DND-41 (cell line): ENCODE measurements at regions not wholly inside any gene's neighbourhood (a gene's known extent, or its start where the extent isn't known, plus 50 kb on each side); places are given as distances from the start of the nearest gene placed in this dataset.

Source experiments
- ATAC-seq: fragments of 200-7000 bp; cut with Tn5 transposase; 3 replicates; pipeline ENCODE4 v1.9.1; 2021; ENCODE audit warnings: low read depth; ENCODE audit not compliant: insufficient read depth
- DNase-seq: peaks from one replicate; pipeline ENCODE4 v3.0.0-alpha.2; 2020
- H2AFZ ChIP-seq: 2 replicates; pipeline ENCODE4 v1.6.0; 2012; ENCODE audit warnings: low read depth, low read length
- H3K27ac ChIP-seq: 2 replicates; pipeline ENCODE4 v1.5.1; 2012; ENCODE audit warnings: low read length, inconsistent platforms
- H3K27me3 ChIP-seq: fragments of 200-600 bp; sonication (generic); 2 replicates; pipeline ENCODE4 v1.6.0; 2012; ENCODE audit warnings: low read length, mild to moderate bottlenecking, inconsistent platforms; ENCODE audit not compliant: insufficient read depth, poor library complexity
- H3K36me3 ChIP-seq: 2 replicates; pipeline ENCODE4 v1.5.1; 2012; ENCODE audit warnings: low read length, inconsistent platforms; ENCODE audit not compliant: insufficient read depth
- H3K4me1 ChIP-seq: 2 replicates; pipeline ENCODE4 v1.5.1; 2012; ENCODE audit warnings: mild to moderate bottlenecking, low read length; ENCODE audit not compliant: insufficient read depth
- H3K4me2 ChIP-seq: 2 replicates; pipeline ENCODE4 v1.6.0; 2012; ENCODE audit warnings: mild to moderate bottlenecking, moderate library complexity, low read length, inconsistent platforms; ENCODE audit not compliant: insufficient read depth
- H3K4me3 ChIP-seq, 2 experiments: fragments of 200-600 bp in 1 of 2; shearing (Covaris generic) in 1 of 2; 2 replicates each; pipeline ENCODE4 v1.5.1; 2012 to 2016; ENCODE audit warnings: inconsistent platforms in 2 of 2, low read length in 2 of 2, mild to moderate bottlenecking in 2 of 2, low read depth in 1 of 2, moderate library complexity in 1 of 2
- H3K79me2 ChIP-seq: 2 replicates; pipeline ENCODE4 v1.6.0; 2012; ENCODE audit warnings: low read length, inconsistent platforms; ENCODE audit not compliant: insufficient read depth
- H3K9ac ChIP-seq: 2 replicates; pipeline ENCODE4 v1.6.0; 2012; ENCODE audit warnings: low read depth, mild to moderate bottlenecking, inconsistent platforms, low read length, moderate library complexity
- H3K9me3 ChIP-seq: 2 replicates; pipeline ENCODE4 v1.5.1; 2012; ENCODE audit warnings: low read length, moderate library complexity, mild to moderate bottlenecking, inconsistent platforms; ENCODE audit not compliant: insufficient read depth, severe bottlenecking
- H4K20me1 ChIP-seq: 2 replicates; pipeline ENCODE4 v1.6.0; 2012; ENCODE audit warnings: low read length; ENCODE audit not compliant: insufficient read depth
- CTCF ChIP-seq: IDR thresholded peaks from 2 replicates; pipeline ENCODE4 v1.5.1; 2012; ENCODE audit warnings: borderline replicate concordance, low read length, moderate library complexity, mild to moderate bottlenecking; ENCODE audit not compliant: poor library complexity, severe bottlenecking; ENCODE audit errors: extremely low read depth
- EZH2 ChIP-seq: IDR thresholded peaks from 3 replicates; pipeline ENCODE4 v1.6.1; 2012; ENCODE audit warnings: borderline replicate concordance, low read depth, mild to moderate bottlenecking, moderate library complexity, low read length, inconsistent platforms; ENCODE audit not compliant: severe bottlenecking

GRCh38 chr1:68696221-68696620 is 199.3 kb upstream of the DEPDC1 start:
- Histone ChIP-seq H3K4me2 (no peak overlapping the region), H3K27ac (no peak overlapping the region), H4K20me1 (no peaks in the 10 kb centered on the region), H3K27me3 (no peaks in the 10 kb centered on the region), H3K4me1 (no peaks in the 10 kb centered on the region), H3K79me2 (no peaks in the 10 kb centered on the region), H3K36me3 (no peaks in the 10 kb centered on the region), H2AFZ (no peak overlapping the region), H3K9me3 (no peaks in the 10 kb centered on the region), H3K9ac (no peak overlapping the region), H3K4me3 (no peak overlapping the region)
- no peak for DNase-seq
- TF ChIP-seq EZH2 = no peak
- no peak for TF ChIP-seq CTCF
- ATAC-seq = no peak

- H3K9ac ChIP-seq = no peak overlapping the region
- no peak for DNase-seq
- H3K9me3 ChIP-seq = no peaks in the 10 kb centered on the region
- H3K27ac ChIP-seq = no peak overlapping the region
- TF ChIP-seq EZH2 (no peak), CTCF (no peak)
- H3K79me2 ChIP-seq = no peaks in the 10 kb centered on the region
- H3K36me3 ChIP-seq = no peaks in the 10 kb centered on the region
- H3K4me1 ChIP-seq = no peaks in the 10 kb centered on the region
- ATAC-seq = no peak
- H3K4me2 ChIP-seq = no peak overlapping the region
- H2AFZ ChIP-seq = no peak overlapping the region
- no peak overlapping the region for H3K4me3 ChIP-seq
- H3K27me3 ChIP-seq = no peaks in the 10 kb centered on the region
- H4K20me1 ChIP-seq = no peaks in the 10 kb centered on the region
Observed at GRCh38 chr1:68703921-68704354, 207.1 kb upstream of the DEPDC1 start.

- ATAC-seq (no peak), DNase-seq (no peak)
- Histone ChIP-seq H4K20me1 (no peaks in the 10 kb centered on the region), H3K79me2 (no peaks in the 10 kb centered on the region), H3K36me3 (no peaks in the 10 kb centered on the region), H3K27ac (no peak overlapping the region), H2AFZ (no peak overlapping the region), H3K27me3 (no peaks in the 10 kb centered on the region), H3K4me2 (no peak overlapping the region), H3K4me1 (no peaks in the 10 kb centered on the region), H3K9ac (no peak overlapping the region), H3K4me3 (no peak overlapping the region), H3K9me3 (no peaks in the 10 kb centered on the region)
- TF ChIP-seq EZH2 (no peak), CTCF (no peak)
Observed at GRCh38 chr1:68704800-68705443, 208.0 kb upstream of the DEPDC1 start.

- no peak overlapping the region for H3K27ac ChIP-seq
- H3K9me3 ChIP-seq = peaks cover 2% of the 10 kb centered on the region
- DNase-seq (no peak), ATAC-seq (no peak)
- no peaks in the 10 kb centered on the region for H3K4me1 ChIP-seq
- H3K9ac ChIP-seq = no peak overlapping the region
- H3K36me3 ChIP-seq = no peaks in the 10 kb centered on the region
- H3K4me3 ChIP-seq = no peak overlapping the region
- no peak overlapping the region for H2AFZ ChIP-seq
- no peaks in the 10 kb centered on the region for H3K27me3 ChIP-seq
- H3K79me2 ChIP-seq = no peaks in the 10 kb centered on the region
- H4K20me1 ChIP-seq = no peaks in the 10 kb centered on the region
- H3K4me2 ChIP-seq = no peak overlapping the region
- TF ChIP-seq EZH2 = no peak
Observed at GRCh38 chr1:68705466-68705865, 208.6 kb upstream of the DEPDC1 start.
